ENCODE measurements at regions not wholly inside any gene's neighbourhood (a gene's known extent, or its start where the extent isn't known, plus 50 kb on each side); places are given as distances from the start of the nearest gene placed in this dataset.

DNA sequence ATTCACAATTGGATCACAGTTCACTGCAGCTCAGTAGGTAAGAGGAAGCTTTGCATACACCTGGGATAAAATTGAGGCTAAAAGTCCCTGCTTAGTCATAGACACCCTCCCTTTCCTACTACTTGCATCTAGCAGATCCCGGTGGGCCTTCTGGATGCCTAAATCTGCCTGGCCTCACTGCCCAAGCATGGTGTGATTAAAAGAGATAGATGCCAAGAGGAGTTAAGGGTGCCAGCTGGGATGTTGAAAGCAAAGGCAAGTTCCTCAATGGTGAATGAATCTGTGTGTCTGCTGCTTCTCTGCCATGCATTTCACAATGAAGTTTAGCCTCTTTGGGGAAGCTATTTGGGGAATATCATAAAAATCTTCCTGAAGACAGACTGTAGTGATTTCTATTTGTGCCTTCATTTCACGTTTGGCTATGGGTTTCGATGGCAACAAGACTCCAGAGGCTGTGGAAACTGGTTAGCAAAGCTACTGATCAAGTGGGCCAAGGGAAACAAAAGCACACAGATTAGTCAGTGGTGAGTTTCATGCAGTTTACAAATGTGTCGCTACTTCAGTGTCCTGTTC lies 534.0 kb downstream of the ANKRD50 start:
- H3K9me3 ChIP-seq: no peaks in the 10 kb centered on the region
- H3K36me3 ChIP-seq (replicated peaks in 1 of 2; ENCODE audit: control insufficient read depth in 1 of 2, insufficient read depth in 2 of 2, low read length in 1 of 2): no peaks in the 10 kb centered on the region
- no peak for DNase-seq
- 83% methylated on average over 4 of the region's 4 CpGs for WGBS (ENCODE audit: low lambda C conversion rate)
- H3K4me2 ChIP-seq: peak overlapping the region; percentile 12; the same call in 1 of the 2 replicates
- no peaks in the 10 kb centered on the region for H3K79me2 ChIP-seq (ENCODE audit: insufficient read depth)
- ChIA-PET POLR2A (no interaction called here), CTCF (interaction anchor here (0.8 kb wide), 1 partner anchor 10 kb away, joined by 3 read pairs; no protein-coding TSS in a partner anchor)
- TF ChIP-seq, protein P1, sequence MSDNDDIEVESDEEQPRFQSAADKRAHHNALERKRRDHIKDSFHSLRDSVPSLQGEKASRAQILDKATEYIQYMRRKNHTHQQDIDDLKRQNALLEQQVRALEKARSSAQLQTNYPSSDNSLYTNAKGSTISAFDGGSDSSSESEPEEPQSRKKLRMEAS (IDR thresholded peaks at IDR 0.05; ENCODE audit: low read depth): no peak
- TF ChIP-seq EZH2phosphoT487 (IDR thresholded peaks at IDR 0.05; ENCODE audit: borderline replicate concordance, low read depth) (no peak), ELF1 (IDR thresholded peaks at IDR 0.05) (no peak), NRF1 (IDR thresholded peaks at IDR 0.05; ENCODE audit: low read depth, low read length) (no peak), RFX5 (IDR thresholded peaks at IDR 0.05; ENCODE audit: low read length) (no peak)
- TF ChIP-seq, protein P2, sequence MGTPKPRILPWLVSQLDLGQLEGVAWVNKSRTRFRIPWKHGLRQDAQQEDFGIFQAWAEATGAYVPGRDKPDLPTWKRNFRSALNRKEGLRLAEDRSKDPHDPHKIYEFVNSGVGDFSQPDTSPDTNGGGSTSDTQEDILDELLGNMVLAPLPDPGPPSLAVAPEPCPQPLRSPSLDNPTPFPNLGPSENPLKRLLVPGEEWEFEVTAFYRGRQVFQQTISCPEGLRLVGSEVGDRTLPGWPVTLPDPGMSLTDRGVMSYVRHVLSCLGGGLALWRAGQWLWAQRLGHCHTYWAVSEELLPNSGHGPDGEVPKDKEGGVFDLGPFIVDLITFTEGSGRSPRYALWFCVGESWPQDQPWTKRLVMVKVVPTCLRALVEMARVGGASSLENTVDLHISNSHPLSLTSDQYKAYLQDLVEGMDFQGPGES (IDR thresholded peaks at IDR 0.05; ENCODE audit: low read depth, low read length): no peak
- TF ChIP-seq, protein P3, sequence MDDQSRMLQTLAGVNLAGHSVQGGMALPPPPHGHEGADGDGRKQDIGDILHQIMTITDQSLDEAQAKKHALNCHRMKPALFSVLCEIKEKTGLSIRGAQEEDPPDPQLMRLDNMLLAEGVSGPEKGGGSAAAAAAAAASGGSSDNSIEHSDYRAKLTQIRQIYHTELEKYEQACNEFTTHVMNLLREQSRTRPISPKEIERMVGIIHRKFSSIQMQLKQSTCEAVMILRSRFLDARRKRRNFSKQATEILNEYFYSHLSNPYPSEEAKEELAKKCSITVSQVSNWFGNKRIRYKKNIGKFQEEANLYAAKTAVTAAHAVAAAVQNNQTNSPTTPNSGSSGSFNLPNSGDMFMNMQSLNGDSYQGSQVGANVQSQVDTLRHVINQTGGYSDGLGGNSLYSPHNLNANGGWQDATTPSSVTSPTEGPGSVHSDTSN (IDR thresholded peaks at IDR 0.05): no peak
- TF ChIP-seq, protein P4, sequence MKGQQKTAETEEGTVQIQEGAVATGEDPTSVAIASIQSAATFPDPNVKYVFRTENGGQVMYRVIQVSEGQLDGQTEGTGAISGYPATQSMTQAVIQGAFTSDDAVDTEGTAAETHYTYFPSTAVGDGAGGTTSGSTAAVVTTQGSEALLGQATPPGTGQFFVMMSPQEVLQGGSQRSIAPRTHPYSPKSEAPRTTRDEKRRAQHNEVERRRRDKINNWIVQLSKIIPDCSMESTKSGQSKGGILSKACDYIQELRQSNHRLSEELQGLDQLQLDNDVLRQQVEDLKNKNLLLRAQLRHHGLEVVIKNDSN (IDR thresholded peaks at IDR 0.05; ENCODE audit: borderline replicate concordance, low read depth): no peak
- TF ChIP-seq, protein P5, sequence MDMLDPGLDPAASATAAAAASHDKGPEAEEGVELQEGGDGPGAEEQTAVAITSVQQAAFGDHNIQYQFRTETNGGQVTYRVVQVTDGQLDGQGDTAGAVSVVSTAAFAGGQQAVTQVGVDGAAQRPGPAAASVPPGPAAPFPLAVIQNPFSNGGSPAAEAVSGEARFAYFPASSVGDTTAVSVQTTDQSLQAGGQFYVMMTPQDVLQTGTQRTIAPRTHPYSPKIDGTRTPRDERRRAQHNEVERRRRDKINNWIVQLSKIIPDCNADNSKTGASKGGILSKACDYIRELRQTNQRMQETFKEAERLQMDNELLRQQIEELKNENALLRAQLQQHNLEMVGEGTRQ (IDR thresholded peaks at IDR 0.05; ENCODE audit: borderline replicate concordance, low read depth, low read length): no peak
- no peak overlapping the region for H3K9ac ChIP-seq
- H3K27ac ChIP-seq (ENCODE audit: low read depth in 2 of 2, low read length in 1 of 2): peak overlapping the region in 1 of 2 experiments; percentile 49; a peak in 3 of 4 replicates
- H3K9me2 ChIP-seq: no peaks in the 10 kb centered on the region
- H3K27me3 ChIP-seq (ENCODE audit: insufficient read depth): no peaks in the 10 kb centered on the region
- no peaks in the 10 kb centered on the region for H4K20me1 ChIP-seq (ENCODE audit: insufficient read depth)
- H2AFZ ChIP-seq (ENCODE audit: low read depth): no peak overlapping the region
- peaks cover 0 to 18% of the 10 kb centered on the region in 2 experiments; a peak in 3 of 4 replicates for H3K4me1 ChIP-seq (ENCODE audit: control insufficient read depth in 1 of 2, insufficient read depth in 2 of 2, low read depth in 1 of 2, low read length in 1 of 2)
- no peak overlapping the region for H3K4me3 ChIP-seq (ENCODE audit: low read depth in 2 of 2, low read length in 1 of 2)
- peaks cover 4% of the 10 kb centered on the region for H3F3A ChIP-seq (replicated peaks; ENCODE audit: insufficient read depth)

DNA sequence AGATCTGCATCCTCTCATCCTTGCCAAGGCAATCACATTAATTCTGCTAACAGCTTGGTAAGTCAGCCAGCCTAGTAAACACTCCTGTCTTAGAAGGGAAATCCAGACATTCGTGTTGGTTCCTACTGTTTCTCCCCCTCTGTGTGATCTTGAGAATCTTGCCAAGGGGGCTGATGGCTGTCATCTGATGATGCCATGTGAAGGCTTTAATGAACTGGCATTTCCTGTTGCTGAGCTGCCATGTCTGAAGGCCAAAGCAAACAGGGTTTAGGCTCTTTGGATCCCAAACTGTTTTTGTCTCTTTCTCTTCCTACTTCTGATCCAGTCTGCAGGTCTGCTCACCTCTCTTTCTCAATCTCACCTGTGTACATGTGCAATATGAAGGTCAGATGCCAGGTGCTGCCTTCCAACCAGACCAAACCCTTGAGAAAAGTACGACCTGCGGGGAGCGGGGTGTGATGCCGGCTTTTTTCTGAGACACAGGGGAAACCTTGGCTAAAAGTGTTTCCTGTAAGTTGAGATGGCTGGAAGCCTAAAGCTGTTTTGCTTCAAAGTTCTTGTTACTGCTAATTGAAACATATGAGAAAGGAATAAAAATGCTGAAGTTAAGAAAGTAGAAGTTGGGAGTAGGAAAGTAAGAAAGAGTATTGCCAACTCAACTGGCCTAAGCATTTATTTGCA lies 532.9 kb downstream of the ANKRD50 start:
- Histone ChIP-seq H3K4me3 (ENCODE audit: low read depth in 2 of 2, low read length in 1 of 2) (no peak overlapping the region), H4K20me1 (ENCODE audit: insufficient read depth) (no peaks in the 10 kb centered on the region), H2AFZ (ENCODE audit: low read depth) (peak overlapping the region; percentile 14; the same call in 1 of the 2 replicates), H3K4me1 (ENCODE audit: control insufficient read depth in 1 of 2, insufficient read depth in 2 of 2, low read depth in 1 of 2, low read length in 1 of 2) (peaks cover 0 to 18% of the 10 kb centered on the region in 2 experiments; a peak in 3 of 4 replicates), H3K4me2 (no peak overlapping the region), H3K36me3 (replicated peaks in 1 of 2; ENCODE audit: control insufficient read depth in 1 of 2, insufficient read depth in 2 of 2, low read length in 1 of 2) (no peaks in the 10 kb centered on the region), H3K9ac (no peak overlapping the region), H3K27ac (ENCODE audit: low read depth in 2 of 2, low read length in 1 of 2) (peak overlapping the region in 1 of 2 experiments; percentile 74; a peak in 2 of 4 replicates), H3K9me3 (no peaks in the 10 kb centered on the region), H3K27me3 (ENCODE audit: insufficient read depth) (no peaks in the 10 kb centered on the region), H3K9me2 (no peaks in the 10 kb centered on the region), H3F3A (replicated peaks; ENCODE audit: insufficient read depth) (peaks cover 4% of the 10 kb centered on the region), H3K79me2 (ENCODE audit: insufficient read depth) (no peaks in the 10 kb centered on the region)
- TF ChIP-seq RFX5 (IDR thresholded peaks at IDR 0.05; ENCODE audit: low read length): no peak
- no peak for TF ChIP-seq TAF1 (IDR thresholded peaks at IDR 0.05; ENCODE audit: borderline replicate concordance, low read depth, low read length)
- ChIA-PET CTCF (interaction anchor here (0.8 kb wide), 1 partner anchor 11 kb away, joined by 3 read pairs; no protein-coding TSS in a partner anchor), POLR2A (no interaction called here)
- DNase-seq: no peak
- 57% methylated on average over 5 of the region's 5 CpGs for WGBS (ENCODE audit: low lambda C conversion rate)

Data from SK-N-SH (cell line).